Ascending aorta (tissue), 2 donors: ENCODE measurements at regions not wholly inside any gene's neighbourhood (a gene's known extent, or its start where the extent isn't known, plus 50 kb on each side); places are given as distances from the start of the nearest gene placed in this dataset.

Source experiments
- DNase-seq, 2 donors: peaks; one replicate each; pipeline ENCODE4 v3.0.0-alpha.2; 2019; ENCODE audit warnings: low spot score in 2 of 2
- H3K27ac ChIP-seq, 2 donors: fragments of 200-600 bp; sonication (generic); one replicate each; pipeline ENCODE4 v1.5.1; 2016 to 2017; ENCODE audit warnings: mild to moderate bottlenecking in 1 of 2
- H3K27me3 ChIP-seq: fragments of 200-600 bp; sonication (generic); one replicate; pipeline ENCODE4 v1.5.1; 2017
- H3K36me3 ChIP-seq, 2 donors: fragments of 200-600 bp; sonication (generic); one replicate each; pipeline ENCODE4 v1.5.1; 2016
- H3K4me1 ChIP-seq, 2 donors: fragments of 200-600 bp; sonication (generic); one replicate each; pipeline ENCODE4 v1.5.1; 2016 to 2017; ENCODE audit warnings: mild to moderate bottlenecking in 1 of 2
- H3K4me3 ChIP-seq, 2 donors: fragments of 200-600 bp; sonication (generic); one replicate each; pipeline ENCODE4 v1.5.1; 2016 to 2017; ENCODE audit warnings: mild to moderate bottlenecking in 1 of 2
- H3K9me3 ChIP-seq, 2 donors: fragments of 200-600 bp; sonication (generic); one replicate each; pipeline ENCODE4 v1.5.1; 2016
- CTCF ChIP-seq, 3 experiments: fragments of 200-600 bp in 2 of 3; fragments of 450-650 bp in 1 of 3; sonication (generic) in 2 of 3; IDR thresholded peaks; one replicate each; pipeline ENCODE4 v1.5.1; 2016 to 2019; ENCODE audit warnings: antibody characterized with exemption in 3 of 3, mild to moderate bottlenecking in 1 of 3, moderate library complexity in 1 of 3
- intact Hi-C: fragments of 100-400 bp; cut with DNase I; formaldehyde crosslinking; loops from one replicate; pipeline ENCODE4 v1.15.1; 2023

- no peaks in the 10 kb centered on the region for H3K36me3 ChIP-seq
- DNase-seq: no peak
- TF ChIP-seq CTCF (IDR thresholded peaks at IDR 0.05): no peak
- no peaks in the 10 kb centered on the region for H3K27me3 ChIP-seq
- H3K4me1 ChIP-seq: no peaks in the 10 kb centered on the region
- H3K4me3 ChIP-seq: no peak overlapping the region
- no peaks in the 10 kb centered on the region for H3K9me3 ChIP-seq
- no peak overlapping the region for H3K27ac ChIP-seq
- intact Hi-C loops: no loop called here
These were observed 204.9 kb upstream of the PPARGC1A start for GRCh38 chr4:24094726-24095125.

DNA sequence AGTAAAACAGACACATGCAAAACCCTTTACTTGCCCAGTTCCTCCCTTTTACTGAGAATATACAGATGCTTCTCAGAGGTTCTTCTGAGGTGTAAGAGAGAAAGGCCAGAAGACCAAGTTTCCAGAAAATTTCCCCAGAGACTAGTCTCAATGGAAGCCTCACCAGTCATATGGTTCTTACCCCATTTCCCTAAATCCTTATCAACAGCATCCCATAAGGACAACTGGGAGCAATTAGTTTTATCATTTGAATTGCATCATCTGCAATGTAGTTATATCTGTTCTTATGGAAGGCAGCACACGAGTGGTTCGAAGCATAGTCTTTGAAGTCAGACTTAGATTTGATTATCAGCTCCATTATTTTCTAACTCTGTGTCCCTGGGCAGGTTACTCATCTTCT, 203.6 kb upstream of the PPARGC1A start:
- Histone ChIP-seq H3K27ac (no peak overlapping the region), H3K27me3 (no peaks in the 10 kb centered on the region), H3K4me1 (no peaks in the 10 kb centered on the region), H3K9me3 (no peaks in the 10 kb centered on the region), H3K36me3 (no peaks in the 10 kb centered on the region), H3K4me3 (no peak overlapping the region)
- TF ChIP-seq CTCF (IDR thresholded peaks at IDR 0.05): no peak
- intact Hi-C loops: no loop called here
- DNase-seq: no peak

DNA sequence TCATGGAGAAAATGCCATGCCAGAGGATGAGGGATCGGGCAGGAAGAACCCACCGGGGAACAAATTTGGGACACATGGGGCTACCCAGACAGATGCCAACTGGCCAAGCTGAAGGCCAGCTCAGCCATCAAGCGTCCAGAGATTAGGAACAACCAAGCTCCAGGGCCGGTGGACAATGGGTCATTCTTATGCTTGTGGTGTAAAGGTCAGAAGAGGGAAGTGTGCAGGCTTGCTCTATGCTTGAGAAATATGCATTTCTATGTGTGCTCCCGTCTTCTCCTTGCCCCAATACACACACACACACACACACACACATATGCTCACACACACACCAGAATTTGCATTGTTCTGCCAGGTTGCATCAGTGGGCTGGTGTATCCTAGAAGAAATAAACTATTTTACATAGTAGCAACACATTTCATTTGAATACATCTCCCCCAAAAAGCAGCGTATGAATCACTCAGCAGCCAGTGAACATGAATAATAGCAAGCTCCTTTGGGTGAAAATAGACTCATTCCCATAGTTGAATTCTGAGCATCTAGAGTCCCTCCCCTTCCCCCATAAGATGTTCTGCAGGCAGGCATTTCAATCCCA, 201.9 kb upstream of the PPARGC1A start:
- no peak for TF ChIP-seq CTCF (IDR thresholded peaks at IDR 0.05)
- Histone ChIP-seq H3K36me3 (no peaks in the 10 kb centered on the region), H3K27me3 (no peaks in the 10 kb centered on the region), H3K27ac (no peak overlapping the region), H3K4me1 (no peaks in the 10 kb centered on the region), H3K4me3 (no peak overlapping the region), H3K9me3 (no peaks in the 10 kb centered on the region)
- intact Hi-C loops: no loop called here
- no peak for DNase-seq

DNA sequence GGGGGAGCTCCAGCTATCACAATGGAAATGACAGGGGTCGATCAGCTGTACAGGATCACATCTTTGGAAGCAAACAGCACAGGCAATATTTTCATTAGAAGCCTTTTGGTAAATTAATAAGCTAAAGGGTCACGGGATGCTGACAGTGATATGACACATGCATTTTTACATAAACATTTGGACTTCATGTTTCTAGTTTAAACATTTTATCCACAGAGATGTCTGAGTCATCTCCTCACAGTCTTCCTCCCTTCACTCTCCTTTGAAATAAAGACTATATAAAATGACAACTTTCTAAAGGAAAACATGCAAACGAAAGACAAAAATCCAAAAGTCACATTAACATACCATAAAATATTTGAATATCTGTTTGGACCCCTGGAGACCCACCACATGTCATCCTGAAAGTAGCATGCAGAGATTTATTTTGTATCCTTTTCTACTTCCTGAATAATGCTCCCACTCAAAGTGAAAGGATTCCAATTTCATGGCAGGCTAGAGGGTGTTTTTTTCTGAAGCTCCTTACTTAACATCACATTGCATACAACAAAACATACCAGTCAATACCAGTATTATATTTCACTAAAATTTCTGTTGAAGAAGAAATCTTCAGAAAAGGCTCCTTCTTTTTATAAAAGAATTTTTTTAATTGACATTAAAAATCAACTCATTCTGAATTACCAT, 200.1 kb upstream of the PPARGC1A start:
- H3K9me3 ChIP-seq: no peaks in the 10 kb centered on the region
- H3K27ac ChIP-seq: no peak overlapping the region
- TF ChIP-seq CTCF (IDR thresholded peaks at IDR 0.05): no peak
- no peaks in the 10 kb centered on the region for H3K27me3 ChIP-seq
- no peaks in the 10 kb centered on the region for H3K4me1 ChIP-seq
- no peaks in the 10 kb centered on the region for H3K36me3 ChIP-seq
- intact Hi-C loops: no loop called here
- DNase-seq: no peak
- no peak overlapping the region for H3K4me3 ChIP-seq

DNA sequence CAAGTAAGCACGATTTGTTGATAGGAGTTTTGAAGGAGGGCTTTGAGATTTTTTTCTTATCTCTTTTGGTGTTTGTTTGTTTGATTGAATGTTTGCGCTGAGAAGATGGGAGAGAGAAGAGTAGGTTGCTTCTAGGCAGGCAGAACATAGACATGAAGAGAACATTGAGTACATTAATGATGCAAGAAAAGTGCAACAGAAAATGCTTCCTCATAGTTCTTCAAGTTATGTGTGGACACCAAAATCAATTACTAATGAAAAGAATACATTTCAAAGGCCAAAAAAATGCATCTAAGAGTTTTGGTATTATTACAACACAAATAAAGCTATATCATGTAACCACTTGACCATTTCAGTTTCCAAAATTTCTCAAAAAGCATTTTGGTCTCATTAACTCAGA, 191.0 kb upstream of the PPARGC1A start:
- Histone ChIP-seq H3K36me3 (no peaks in the 10 kb centered on the region), H3K4me1 (no peaks in the 10 kb centered on the region), H3K27me3 (no peaks in the 10 kb centered on the region), H3K27ac (no peak overlapping the region), H3K9me3 (no peaks in the 10 kb centered on the region), H3K4me3 (no peak overlapping the region)
- no peak for DNase-seq
- TF ChIP-seq CTCF (IDR thresholded peaks at IDR 0.05): no peak
- intact Hi-C loops: no loop called here
